ENCODE measurements at regions not wholly inside any gene's neighbourhood (a gene's known extent, or its start where the extent isn't known, plus 50 kb on each side); places are given as distances from the start of the nearest gene placed in this dataset.

GRCh38 chr9:79477955-79478771 is 93.6 kb upstream of the TLE4 start:
- H3K9me2 ChIP-seq (replicated peaks; ENCODE audit: low read depth, low read length), result no peaks in the 10 kb centered on the region
- H4K20me1 ChIP-seq (ENCODE audit: insufficient read depth, low read length, poor library complexity, severe bottlenecking), result no peaks in the 10 kb centered on the region
- H3F3A ChIP-seq (ENCODE audit: low read depth), result 0 out of 2 replicates have a peak, but pooled peaks cover 4% of the 10 kb centered on the region
- no peak overlapping the region for H3K4me2 ChIP-seq (ENCODE audit: low read depth, low read length, poor library complexity, severe bottlenecking)
- no peaks in the 10 kb centered on the region for H3K36me3 ChIP-seq (ENCODE audit: insufficient read depth, low read length)
- no peak overlapping the region for H3K4me3 ChIP-seq (ENCODE audit: low read length, poor library complexity, severe bottlenecking)
- H3K4me1 ChIP-seq (ENCODE audit: insufficient read depth, low read length, poor library complexity, severe bottlenecking), result peaks cover 38% of the 10 kb centered on the region
- no peak overlapping the region for H2AFZ ChIP-seq (ENCODE audit: low read length)
- TF ChIP-seq EZH2phosphoT487 (IDR thresholded peaks at IDR 0.05; ENCODE audit: borderline replicate concordance), result no peak
- TF ChIP-seq, protein P1, sequence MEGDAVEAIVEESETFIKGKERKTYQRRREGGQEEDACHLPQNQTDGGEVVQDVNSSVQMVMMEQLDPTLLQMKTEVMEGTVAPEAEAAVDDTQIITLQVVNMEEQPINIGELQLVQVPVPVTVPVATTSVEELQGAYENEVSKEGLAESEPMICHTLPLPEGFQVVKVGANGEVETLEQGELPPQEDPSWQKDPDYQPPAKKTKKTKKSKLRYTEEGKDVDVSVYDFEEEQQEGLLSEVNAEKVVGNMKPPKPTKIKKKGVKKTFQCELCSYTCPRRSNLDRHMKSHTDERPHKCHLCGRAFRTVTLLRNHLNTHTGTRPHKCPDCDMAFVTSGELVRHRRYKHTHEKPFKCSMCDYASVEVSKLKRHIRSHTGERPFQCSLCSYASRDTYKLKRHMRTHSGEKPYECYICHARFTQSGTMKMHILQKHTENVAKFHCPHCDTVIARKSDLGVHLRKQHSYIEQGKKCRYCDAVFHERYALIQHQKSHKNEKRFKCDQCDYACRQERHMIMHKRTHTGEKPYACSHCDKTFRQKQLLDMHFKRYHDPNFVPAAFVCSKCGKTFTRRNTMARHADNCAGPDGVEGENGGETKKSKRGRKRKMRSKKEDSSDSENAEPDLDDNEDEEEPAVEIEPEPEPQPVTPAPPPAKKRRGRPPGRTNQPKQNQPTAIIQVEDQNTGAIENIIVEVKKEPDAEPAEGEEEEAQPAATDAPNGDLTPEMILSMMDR (conservative IDR thresholded peaks at IDR 0.05; ENCODE audit: low read length), result peak; percentile 87
- no peaks in the 10 kb centered on the region for H3K9me3 ChIP-seq (ENCODE audit: insufficient read depth, low read depth, low read length)
- H3K9ac ChIP-seq (ENCODE audit: low read depth, low read length, poor library complexity, severe bottlenecking), result no peak overlapping the region
- H3K27me3 ChIP-seq (ENCODE audit: insufficient read depth, low read length, poor library complexity, severe bottlenecking), result no peaks in the 10 kb centered on the region
- H3K79me2 ChIP-seq (ENCODE audit: insufficient read depth, low read length), result no peaks in the 10 kb centered on the region

DNA sequence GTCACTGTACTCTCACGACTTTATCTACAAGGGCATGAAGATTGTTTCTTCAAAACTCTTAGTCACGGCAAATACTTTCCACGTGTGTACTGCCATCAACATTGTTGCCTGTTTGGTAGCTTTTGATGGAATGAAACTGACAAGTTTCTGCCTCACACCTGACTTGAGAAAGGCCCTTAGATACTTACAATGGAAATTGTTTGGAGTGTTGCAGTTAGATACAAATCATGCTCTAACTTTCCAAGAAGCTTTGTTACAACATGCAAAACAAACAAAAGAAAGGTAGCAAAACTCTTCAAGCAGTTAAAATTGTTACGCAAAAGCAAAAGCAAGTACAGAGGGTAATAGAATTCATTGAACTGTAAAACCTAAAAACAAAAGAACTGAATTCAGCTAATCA is 91.1 kb upstream of the TLE4 start:
- no peaks in the 10 kb centered on the region for H3K27me3 ChIP-seq (ENCODE audit: insufficient read depth, low read length, poor library complexity, severe bottlenecking)
- no peak overlapping the region for H3K9ac ChIP-seq (ENCODE audit: low read depth, low read length, poor library complexity, severe bottlenecking)
- no peaks in the 10 kb centered on the region for H4K20me1 ChIP-seq (ENCODE audit: insufficient read depth, low read length, poor library complexity, severe bottlenecking)
- H3K4me3 ChIP-seq (ENCODE audit: low read length, poor library complexity, severe bottlenecking), result no peak overlapping the region
- TF ChIP-seq, protein P1 (conservative IDR thresholded peaks at IDR 0.05; ENCODE audit: low read length), result no peak
- TF ChIP-seq EZH2phosphoT487 (IDR thresholded peaks at IDR 0.05; ENCODE audit: borderline replicate concordance), result no peak
- no peaks in the 10 kb centered on the region for H3K9me3 ChIP-seq (ENCODE audit: insufficient read depth, low read depth, low read length)
- H3K9me2 ChIP-seq (replicated peaks; ENCODE audit: low read depth, low read length), result no peaks in the 10 kb centered on the region
- H3K4me2 ChIP-seq (ENCODE audit: low read depth, low read length, poor library complexity, severe bottlenecking), result peak overlapping the region; percentile 43
- H3K36me3 ChIP-seq (ENCODE audit: insufficient read depth, low read length), result no peaks in the 10 kb centered on the region
- H3K79me2 ChIP-seq (ENCODE audit: insufficient read depth, low read length), result no peaks in the 10 kb centered on the region
- peaks cover 38% of the 10 kb centered on the region for H3K4me1 ChIP-seq (ENCODE audit: insufficient read depth, low read length, poor library complexity, severe bottlenecking)
- 0 out of 2 replicates have a peak overlapping the region, but pooled peaks have one; percentile 1 for H2AFZ ChIP-seq (ENCODE audit: low read length)
- 0 out of 2 replicates have a peak, but pooled peaks cover 4% of the 10 kb centered on the region for H3F3A ChIP-seq (ENCODE audit: low read depth)

GRCh38 chr9:79481846-79482477 is 89.8 kb upstream of the TLE4 start:
- Histone ChIP-seq H3K9ac (ENCODE audit: low read depth, low read length, poor library complexity, severe bottlenecking) (no peak overlapping the region), H3K9me3 (ENCODE audit: insufficient read depth, low read depth, low read length) (no peaks in the 10 kb centered on the region), H2AFZ (ENCODE audit: low read length) (no peak overlapping the region), H3K79me2 (ENCODE audit: insufficient read depth, low read length) (no peaks in the 10 kb centered on the region), H3K27me3 (ENCODE audit: insufficient read depth, low read length, poor library complexity, severe bottlenecking) (no peaks in the 10 kb centered on the region), H3K4me2 (ENCODE audit: low read depth, low read length, poor library complexity, severe bottlenecking) (peak overlapping the region; percentile 17), H3K4me3 (ENCODE audit: low read length, poor library complexity, severe bottlenecking) (no peak overlapping the region), H4K20me1 (ENCODE audit: insufficient read depth, low read length, poor library complexity, severe bottlenecking) (no peaks in the 10 kb centered on the region), H3F3A (ENCODE audit: low read depth) (0 out of 2 replicates have a peak, but pooled peaks cover 4% of the 10 kb centered on the region), H3K9me2 (replicated peaks; ENCODE audit: low read depth, low read length) (no peaks in the 10 kb centered on the region), H3K36me3 (ENCODE audit: insufficient read depth, low read length) (no peaks in the 10 kb centered on the region), H3K4me1 (ENCODE audit: insufficient read depth, low read length, poor library complexity, severe bottlenecking) (peaks cover 38% of the 10 kb centered on the region)
- TF ChIP-seq, protein P1 (conservative IDR thresholded peaks at IDR 0.05; ENCODE audit: low read length), result no peak
